Stimulated activated CD4-positive, alpha-beta T cell treated with anti-CD3 and anti-CD28 coated beads, Interleukin-12 subunit alpha, Interleukin-12 subunit beta, amount 100 ng/mL, for 4 hours (primary cell): ENCODE measurements at regions not wholly inside any gene's neighbourhood (a gene's known extent, or its start where the extent isn't known, plus 50 kb on each side); places are given as distances from the start of the nearest gene placed in this dataset.
"Not testable (repeated sequence)": the region's sequence is repeated elsewhere in the genome, so short reads cannot be mapped to it uniquely, and the experiment has no call there.

ENCODE experiments used
- DNase-seq: peaks from one replicate; pipeline ENCODE4 v3.0.0-alpha.2; 2020

DNA sequence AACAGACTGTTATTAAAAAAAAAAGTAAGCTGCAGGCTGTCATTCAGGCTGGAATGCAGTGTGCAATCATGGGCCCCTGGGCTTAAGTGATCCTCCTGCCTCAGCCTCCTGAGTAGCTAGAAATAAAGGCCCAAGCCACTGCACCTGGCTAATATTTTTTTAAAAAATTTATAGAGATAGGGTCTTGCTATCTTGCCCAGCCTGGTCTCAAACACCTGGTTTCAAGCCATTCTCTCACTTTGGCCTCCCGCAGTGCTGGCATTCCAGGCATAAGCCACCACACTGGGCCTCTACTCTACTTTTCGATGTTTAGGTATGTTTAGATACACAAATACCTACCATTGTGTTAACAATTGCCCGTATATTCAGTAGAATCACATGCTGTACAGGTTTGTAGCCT lies 270.4 kb upstream of the PRKCQ start:
- DNase-seq, result no peak

DNA sequence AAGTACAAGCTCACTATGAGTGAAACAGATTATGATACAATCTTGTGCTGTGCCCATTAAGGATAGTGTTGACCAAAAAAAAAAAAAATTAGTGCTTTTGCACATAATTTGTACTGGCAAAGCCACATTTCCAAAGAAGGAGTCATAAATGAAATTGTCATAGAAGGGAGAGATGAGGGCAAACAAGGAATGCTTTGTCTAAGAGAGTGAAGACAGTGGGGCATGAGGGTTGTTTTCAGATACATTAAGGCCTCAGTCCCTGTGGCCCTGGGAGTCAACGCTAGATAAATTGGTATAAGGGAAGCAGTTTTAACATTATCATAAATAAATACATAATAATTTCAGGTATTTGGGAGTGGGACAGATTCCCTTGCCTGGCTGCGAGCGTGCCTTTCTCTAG lies 267.5 kb upstream of the PRKCQ start:
- no peak for DNase-seq

DNA sequence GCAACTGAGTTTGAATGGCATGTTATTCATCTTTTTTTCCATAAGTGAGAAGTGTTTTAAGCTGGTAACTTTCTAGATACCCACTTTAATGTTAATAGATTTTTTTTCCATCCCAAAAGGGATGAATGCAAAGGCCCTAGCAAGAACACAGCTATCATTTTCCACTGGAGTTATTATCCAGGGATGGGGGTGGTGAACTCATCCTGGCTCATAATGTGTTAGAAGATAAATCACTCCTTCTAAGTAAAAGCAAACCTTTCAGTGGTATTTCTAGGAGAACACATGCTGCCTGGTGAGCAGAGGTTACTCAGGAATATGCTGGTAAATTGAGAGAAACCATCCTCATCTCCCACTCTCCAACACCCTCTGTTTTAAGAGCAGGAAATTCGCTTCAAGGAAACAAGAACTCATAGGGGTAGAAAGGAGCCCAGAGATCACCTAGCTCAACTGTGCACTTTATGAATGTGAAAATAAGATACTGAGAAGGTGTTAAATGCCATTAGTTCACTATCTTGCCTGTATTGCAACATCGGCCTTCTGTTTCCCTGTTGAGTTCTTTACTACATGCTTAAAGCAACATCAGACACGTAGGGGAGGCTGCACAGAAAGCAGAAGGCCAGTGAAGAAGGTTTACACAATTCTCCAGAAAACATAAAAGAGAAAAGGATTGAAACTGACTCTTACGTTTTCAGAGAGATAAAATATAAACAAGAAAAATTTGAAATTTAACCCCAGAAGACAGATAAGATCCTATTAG lies 264.0 kb upstream of the PRKCQ start:
- no peak for DNase-seq

DNA sequence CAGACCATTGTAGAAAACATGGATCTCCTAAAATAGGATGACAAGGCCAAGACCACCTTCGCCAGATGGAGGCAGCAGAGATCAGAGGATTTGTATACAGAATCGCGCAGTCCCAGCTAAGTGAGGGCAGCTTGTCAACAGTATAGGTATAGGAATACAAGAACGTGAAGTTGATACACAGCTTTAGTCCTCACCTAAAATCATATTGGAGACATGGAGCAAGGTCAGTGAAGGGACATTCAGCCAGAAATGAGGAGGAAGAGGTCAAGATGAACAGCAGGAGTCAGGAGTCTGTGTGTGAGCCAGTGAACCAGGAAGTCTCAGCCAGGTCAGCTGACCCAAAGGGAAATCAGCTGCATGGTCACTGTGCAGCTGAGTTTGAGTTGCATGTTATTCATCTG lies 263.4 kb upstream of the PRKCQ start:
- DNase-seq, result no peak

DNA sequence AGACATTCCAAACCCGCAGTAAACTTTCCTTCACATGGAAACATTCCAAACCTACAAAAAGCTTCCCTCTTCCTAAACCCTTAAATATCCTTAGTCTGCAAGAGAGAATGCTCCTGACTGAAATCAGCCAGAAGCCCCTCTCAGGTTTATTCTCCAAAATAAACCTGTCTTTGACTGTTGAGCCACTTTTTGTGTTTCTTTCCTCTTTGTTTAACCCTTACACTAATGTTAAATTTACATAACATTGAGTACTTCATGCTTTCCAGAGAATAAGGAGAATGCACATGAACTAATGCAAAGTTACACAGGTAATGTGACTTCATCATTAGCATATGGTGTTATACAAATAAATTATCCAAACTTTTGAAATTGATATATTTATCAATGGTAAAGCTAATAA lies 262.6 kb upstream of the PRKCQ start:
- DNase-seq, result no peak

DNA sequence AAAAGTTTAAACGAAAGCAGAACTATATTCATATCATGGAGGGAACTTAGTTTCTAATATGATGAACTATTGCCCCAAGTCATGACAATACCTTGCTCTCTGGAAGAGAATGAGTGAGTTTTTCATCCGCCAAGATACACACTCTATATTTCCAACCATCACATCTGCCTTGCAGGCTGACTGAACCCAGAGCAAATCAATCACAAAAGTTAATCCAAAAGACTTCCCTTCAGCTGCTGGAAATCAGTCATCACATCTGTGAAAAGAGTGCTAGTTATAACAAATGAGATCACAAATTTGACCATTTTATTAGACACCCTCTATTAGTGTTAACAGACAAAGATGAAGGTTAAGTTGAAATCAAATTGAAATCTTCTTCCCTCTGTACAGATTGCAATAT lies 261.7 kb upstream of the PRKCQ start:
- DNase-seq, result no peak

DNA sequence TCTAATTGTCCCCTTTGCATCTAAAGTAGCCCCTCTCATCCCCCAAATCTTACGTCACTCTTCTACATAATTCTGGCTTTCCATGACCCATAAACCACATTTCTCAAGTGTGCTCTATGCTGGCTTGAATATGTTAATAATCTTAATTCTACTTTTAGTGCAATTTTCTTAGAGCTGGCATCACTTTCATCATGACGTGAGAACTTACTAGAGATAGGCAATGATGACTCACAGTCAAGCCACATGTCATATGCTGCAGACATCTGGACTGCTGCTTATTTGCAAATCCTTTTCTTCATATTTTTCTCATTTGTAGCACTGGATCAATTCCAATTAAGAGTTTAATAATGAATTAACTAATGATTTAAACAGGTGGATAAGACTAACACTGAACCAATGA lies 260.7 kb upstream of the PRKCQ start:
- no peak for DNase-seq

DNA sequence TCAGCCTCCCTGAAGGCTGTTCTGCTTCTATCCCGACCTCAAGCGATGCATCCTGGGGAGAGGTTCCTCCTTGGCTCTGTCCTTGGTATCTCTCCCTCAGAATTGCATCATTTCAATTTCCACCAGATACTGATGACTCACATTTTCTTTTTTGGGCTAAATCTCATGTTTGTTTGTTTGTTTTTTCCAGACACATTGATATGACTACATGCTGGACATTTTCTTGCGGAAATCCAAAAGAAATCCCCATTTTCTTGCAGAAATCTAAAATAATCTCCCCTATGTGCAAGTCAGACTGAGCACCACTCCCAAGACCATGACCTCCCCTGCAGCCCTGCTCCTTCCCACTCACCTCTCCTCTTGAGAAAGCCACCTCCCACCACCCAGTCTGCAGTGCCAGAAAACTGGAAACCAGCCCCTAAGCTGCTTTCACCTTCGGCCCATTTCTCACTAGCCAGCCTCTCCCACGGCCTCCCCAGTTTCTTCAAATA lies 260.2 kb upstream of the PRKCQ start:
- DNase-seq, result no peak

DNA sequence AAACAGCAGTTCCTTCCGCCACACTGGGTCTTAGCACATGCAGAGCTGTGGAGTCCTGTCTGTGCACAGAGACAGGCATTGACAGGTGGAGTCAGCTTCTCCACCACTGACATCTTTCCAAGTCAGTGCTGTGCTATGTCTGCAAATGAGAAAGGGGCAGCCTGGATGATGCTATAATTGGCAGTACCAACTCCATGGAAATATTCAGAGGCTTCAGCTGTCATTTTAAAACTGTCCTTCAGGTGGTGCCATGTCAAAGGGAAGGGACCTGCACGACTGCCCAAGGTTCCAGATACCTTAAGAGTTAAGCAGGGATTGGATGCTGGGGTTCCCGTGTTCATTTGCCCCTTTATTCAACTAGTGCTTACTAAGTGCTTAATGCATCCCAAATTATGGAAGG lies 258.0 kb upstream of the PRKCQ start:
- no peak for DNase-seq

DNA sequence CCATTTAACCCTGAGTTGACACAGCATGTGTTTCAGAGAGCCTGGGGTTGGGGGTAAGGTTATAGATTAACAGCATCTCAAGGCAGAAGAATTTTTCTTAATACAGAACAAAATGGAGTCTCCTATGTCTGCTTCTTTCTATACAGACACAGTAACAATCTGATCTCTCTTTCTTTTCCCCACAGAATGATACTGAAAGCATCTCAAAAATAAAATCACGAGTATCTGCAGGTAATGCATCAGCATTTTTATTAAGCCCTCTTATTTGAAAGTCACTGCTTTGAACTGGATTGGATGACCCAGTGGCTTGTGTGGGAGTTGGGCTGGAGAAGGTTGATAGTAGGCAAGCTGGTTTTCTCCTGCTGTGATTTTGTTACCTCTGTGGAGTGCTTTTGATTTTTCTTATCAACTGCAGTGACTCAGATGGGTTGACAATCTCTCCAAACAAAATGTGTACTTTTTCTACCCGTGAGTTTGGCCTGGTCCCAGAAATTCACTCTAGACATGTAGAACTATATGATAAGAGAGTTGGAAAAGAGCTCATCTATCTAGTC lies 253.5 kb upstream of the PRKCQ start:
- no peak for DNase-seq

DNA sequence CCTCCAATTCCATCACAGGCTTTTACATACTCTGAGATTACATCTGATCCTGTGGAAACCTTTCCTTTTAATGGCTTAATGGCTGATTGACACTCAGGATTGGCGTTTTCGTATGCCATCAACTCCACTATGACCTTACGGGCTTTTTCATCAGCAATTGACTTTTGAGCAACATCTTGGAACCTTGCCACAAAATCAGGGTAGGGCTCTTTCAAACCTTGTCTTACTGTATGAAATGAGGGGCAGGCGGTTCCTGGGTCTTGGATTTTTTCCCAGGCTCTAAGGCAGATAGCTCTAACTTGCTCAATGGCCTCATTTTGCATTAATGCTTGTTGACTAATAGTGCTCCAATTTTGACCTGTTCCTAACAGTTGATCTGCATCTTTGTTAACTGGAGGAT lies 250.9 kb upstream of the PRKCQ start:
- not testable (repeated sequence) for DNase-seq

DNA sequence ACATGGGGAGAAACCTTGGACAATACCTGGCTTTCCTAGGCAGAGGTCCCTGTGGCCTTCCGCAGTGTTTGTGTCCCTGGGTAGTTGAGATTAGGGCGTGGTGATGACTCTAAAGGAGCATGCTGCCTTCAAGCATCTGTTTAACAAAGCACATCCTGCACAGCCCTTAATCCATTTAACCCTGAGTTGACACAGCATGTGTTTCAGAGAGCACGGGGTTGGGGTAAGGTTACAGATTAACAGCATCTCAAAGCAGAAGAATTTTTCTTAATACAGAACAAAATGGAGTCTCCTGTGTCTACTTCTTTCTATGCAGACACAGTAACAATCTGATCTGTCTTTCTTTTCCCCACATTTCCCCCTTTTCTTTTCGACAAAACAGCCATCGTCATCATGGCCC lies 244.7 kb upstream of the PRKCQ start:
- DNase-seq, result not testable (repeated sequence)

DNA sequence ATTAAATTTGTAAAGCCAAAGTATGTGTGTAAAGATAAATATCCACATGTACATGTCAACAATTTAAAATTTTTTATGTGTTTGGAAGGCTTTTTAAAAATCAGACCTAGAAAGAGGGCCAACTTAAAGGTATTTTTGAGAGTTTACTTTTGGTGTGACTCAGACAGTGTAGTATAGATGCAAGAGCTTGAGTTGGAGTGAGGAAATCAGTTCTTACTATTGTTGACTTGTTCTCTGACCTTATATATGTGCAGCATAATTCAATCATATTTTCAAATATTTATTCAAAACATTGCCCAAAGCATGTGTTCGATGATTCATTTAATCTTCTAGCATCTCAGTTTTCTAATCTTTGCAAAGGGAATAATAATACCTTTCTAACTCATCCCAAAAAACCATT lies 243.7 kb upstream of the PRKCQ start:
- no peak for DNase-seq

DNA sequence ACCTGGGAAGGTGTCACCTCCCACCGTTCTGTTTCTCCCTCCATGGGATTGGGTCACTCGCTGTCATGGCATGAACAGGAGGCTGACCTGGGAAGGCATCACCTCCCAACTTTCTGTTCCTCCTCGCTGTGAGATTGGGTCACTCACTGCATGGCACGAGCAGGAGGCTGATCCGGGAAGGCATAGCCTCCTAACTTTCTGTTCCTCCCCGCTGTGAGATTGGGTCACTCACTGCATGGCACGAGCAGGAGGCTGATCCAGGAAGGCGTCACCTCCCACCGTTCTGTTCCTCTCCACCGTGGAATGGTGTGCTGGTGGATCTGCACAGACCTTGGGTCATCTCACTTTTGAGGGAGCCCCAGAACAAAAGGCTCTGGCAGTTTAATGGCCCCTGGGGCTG lies 239.2 kb upstream of the PRKCQ start:
- DNase-seq, result no peak

DNA sequence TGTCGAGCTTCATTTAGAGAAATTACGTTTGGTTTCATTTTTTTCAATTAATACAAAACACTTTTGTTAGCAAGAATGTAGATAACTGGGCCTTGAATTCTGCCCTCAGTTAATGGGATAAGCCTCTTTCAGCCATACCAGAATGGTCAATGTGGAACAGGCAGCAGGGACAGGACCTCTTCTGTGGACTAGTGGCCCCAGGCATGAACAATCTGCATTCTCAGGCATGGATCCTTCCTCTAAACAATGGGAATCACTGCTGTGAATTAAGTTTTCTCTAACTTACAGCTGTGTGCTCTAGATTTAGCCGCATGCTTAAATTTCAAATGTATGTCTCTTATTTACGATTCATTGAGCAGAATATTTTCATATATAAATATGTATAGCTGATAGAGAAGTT lies 237.7 kb upstream of the PRKCQ start:
- no peak for DNase-seq

DNA sequence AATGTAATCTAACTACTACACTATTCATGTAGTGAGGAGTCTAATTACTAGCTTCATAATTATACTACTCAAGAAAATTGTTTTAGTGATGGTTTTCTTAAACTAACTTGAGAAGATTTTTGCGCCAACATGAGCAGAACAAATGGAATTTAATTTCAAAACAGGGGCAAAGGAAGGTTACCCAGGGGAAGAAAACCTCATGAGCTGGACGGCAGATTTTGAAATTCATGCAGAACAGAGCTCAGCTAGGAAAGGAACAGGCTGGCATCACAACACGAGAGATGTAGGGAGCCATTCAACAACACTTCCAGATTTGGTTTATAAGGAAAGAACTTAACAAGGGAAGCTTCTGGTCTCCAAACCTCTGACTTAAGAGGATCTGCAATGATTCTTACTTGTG lies 235.3 kb upstream of the PRKCQ start:
- DNase-seq, result no peak

DNA sequence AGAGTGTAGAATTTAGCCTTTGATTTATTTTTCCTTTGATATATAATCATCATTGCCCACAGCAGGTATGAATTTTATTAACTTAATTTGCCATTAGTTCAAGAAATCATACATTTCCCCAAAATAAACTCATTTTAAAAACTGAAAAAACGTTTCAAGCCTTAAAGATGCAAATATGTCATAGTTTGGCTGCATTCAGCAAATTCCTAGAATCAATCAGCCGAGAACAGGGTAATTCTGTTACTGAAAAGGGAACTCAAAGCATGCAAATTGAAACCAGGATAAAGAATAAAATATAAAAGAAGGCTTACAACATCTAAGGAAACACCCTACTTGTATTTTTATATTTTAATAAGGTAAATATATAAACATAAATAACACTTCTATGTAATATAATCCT lies 233.8 kb upstream of the PRKCQ start:
- DNase-seq, result no peak

DNA sequence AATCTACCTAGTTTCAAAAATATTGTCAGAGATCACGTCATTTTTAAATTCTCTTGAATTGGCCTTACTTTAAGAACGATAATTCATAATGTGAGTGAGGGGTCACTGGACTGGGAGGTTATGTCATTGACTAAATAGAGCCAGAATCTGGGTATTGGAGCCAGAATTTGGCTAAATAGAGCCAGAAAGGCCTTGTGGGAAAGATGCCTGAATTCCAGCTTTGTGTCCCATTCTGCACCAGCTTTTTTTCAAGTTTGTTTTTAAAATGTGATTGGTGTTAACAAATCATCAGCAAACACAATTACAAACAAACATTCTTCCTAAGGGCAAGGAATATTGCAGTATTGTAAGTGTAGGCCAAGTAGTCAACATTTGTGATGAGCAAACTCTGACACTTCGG lies 233.2 kb upstream of the PRKCQ start:
- DNase-seq, result no peak

DNA sequence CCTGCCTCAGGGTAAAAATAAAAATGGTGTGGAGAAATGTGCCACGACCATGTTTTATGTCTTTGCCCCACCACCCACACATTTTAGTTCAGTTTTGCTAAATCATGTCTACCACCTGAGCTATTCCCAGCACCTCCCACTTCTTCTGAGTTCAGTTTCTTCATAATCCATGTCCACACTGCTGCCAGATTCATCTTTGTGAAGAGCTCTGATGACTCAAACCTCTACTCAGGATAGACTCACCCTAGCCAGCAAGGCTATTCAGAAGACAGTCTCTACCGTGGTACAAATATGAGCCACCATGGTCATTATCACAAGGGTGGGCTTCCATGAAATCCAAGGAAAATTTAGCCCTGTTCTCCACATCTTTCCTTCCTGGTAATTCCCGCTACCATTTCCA lies 231.1 kb upstream of the PRKCQ start:
- DNase-seq, result no peak

DNA sequence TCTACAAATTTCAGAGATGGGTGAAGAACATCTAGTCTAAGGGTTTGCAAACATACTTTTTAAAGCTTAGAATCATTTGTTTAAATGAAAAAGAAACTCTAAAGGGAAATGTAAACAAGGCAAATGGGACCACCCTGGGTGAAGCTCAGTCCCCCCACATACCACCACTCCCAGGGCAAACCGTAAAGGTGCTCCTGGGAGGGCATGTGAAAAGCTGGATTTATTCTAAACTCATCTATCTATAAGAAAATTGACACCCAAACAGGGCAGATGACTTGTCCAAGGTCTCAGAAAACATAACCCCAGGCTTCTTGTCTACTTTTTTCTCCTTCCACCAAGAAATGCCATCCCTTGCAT lies 223.3 kb upstream of the PRKCQ start:
- no peak for DNase-seq

DNA sequence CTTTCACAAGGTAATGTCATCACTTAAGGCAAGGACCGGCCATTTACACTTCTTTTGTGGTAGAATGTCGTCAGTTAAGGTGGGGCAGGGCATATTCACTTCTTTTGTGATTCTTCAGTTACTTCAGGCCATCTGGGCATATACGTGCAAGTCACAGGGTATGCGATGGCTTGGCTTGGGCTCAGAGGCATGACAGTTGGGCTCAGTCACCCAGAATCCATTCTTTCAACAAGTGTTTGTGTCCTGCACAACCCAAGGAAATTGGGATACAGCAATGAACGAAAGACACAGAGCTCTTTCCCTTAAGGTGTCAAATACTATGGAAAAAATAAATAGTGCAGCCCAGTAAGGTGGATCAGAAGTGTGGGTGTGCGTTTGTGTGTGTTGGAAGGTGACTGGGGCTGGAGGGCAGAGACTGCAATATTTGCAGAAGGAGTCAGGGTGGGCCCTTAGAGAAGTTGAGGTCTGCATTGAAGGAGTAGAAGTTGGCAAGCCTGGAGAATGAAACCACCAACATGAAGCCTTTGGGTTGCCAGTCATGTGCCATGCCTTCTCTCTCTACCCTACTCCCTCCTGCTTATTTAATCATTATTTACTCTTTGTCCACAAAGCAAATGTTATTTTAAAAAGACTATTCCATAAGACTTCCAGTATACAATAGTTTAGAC lies 222.8 kb upstream of the PRKCQ start:
- DNase-seq, result no peak

DNA sequence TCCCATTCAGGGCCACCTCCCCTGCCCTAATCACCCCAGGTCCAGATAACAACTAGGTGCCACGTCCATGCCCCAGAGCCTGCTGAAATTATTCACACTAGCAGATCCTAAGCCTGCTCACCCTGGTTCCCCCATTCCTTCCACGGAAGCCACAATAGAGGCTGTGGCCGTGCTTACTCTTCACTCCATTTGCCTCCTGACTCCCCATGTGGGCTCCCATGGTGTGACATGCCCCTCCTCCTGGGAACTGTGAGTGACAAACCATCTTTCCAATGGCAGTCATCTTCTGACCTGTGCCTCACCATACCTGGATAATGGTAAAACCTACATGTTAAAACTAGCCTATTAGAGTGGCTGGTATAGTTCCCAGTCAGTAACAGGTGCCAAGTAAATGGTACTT lies 216.2 kb upstream of the PRKCQ start:
- DNase-seq, result no peak

DNA sequence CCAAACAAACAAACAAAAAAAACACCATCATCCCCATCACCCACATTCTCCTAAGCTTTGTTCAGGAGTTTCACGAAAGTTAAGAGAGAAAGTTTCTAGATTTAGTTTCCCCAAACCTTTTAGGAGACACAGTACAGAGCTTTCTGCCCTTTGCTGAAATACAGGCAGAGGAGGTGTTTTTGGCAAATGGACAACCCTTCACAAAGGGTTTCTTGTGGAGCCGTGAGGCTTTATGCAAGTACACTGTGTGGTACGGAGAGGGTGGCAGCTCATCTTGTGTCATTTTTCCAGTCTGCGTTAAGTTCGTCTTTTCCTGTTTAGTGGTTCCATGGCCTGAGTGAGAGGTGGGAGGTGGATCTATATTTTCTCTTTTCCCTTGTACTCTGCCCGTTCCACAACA lies 215.5 kb upstream of the PRKCQ start:
- DNase-seq, result no peak

DNA sequence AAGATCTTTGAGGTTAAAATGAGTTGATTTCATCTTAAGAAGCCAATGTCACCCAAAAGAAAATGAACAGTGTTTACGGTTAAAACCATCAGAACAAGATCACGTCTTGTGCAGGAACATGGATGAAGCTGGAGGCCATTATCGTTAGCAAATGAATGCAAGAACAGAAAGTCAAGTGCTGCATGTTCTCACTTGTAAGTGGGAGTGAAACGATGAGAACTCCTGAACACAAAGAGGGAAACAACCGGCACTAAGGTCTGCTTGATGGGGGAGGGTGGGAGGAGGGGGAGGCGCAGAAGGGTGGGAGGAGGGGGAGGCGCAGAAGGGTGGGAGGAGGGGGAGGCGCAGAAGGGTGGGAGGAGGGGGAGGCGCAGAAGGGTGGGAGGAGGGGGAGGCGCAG lies 214.8 kb upstream of the PRKCQ start:
- DNase-seq, result not testable (repeated sequence)

DNA sequence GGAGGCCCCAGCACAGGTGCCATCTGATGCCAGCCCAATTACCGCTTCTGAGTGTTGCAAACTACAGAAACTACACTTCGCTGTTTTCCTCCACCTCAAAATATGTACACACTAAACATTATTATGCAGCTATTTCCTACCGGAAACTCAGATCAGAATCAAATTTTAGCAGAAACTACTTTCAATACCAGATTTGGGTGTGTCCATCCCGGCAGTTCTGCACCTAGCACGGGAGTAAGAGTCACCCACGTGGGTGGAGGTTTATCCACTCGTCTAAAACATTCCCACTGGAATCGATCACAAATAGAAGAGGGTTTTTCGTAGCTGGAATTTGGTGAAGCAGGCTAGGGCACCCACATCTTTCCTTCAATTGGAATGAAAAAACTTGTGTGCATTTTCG lies 214.4 kb upstream of the PRKCQ start:
- no peak for DNase-seq
